BJ (cell line): ENCODE measurements at regions not wholly inside any gene's neighbourhood (a gene's known extent, or its start where the extent isn't known, plus 50 kb on each side); places are given as distances from the start of the nearest gene placed in this dataset.

ENCODE experiments used
- CTCF ChIA-PET: fragments of 350-600 bp; formaldehyde crosslinking; extraction: SDS; loops from one replicate; lab custom pipeline; 2021; ENCODE audit warnings: antibody characterized with exemption, inconsistent platforms; lab: Yijun Ruan, JAX
- POLR2A ChIA-PET: fragments of 300-600 bp; sonication (Branson Sonifier 250); formaldehyde crosslinking; extraction: SDS; loops from one replicate; lab custom pipeline; 2021; ENCODE audit warnings: antibody characterized with exemption; lab: Charles Lee
- DNase-seq: peaks from one replicate; pipeline ENCODE4 v3.0.0-alpha.2; 2011; ENCODE audit warnings: low read depth
- H3K27me3 ChIP-seq: 2 replicates; pipeline ENCODE4 v1.6.0; 2011; ENCODE audit warnings: low read length; ENCODE audit not compliant: control insufficient read depth, insufficient read depth
- H3K36me3 ChIP-seq: 2 replicates; pipeline ENCODE4 v1.5.1; 2011; ENCODE audit warnings: low read length; ENCODE audit not compliant: control insufficient read depth, insufficient read depth
- H3K4me3 ChIP-seq: 2 replicates; pipeline ENCODE4 v1.5.1; 2011; ENCODE audit warnings: low read depth, mild to moderate bottlenecking, control low read depth, low read length
- TF ChIP-seq, protein P1 (sequence below): IDR thresholded peaks from 2 replicates; pipeline ENCODE4 v1.5.1; 2011; ENCODE audit warnings: low read depth, mild to moderate bottlenecking, control low read depth, inconsistent platforms, low read length, moderate library complexity; ENCODE audit not compliant: insufficient read depth

DNA sequence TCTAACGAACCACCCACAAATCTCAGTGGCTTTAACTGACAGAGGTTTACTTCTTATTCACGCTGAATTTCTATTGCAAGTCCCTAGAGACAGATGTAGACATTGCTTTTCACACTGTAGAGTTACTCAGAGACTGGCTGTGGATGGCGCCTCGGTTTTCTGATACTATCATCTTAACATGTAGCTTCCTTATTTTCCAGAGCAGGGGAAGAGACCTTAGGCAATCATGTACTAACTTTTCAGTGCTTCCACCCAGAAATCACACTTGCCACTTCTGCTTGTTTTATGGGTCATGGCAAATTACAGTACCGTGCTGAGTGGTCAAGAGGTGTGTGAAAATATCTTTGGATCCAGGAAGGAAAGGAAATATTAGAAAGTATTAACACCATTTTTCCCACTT is 65.4 kb downstream of the MAF start:
- no peaks in the 10 kb centered on the region for H3K36me3 ChIP-seq
- TF ChIP-seq, protein P1, sequence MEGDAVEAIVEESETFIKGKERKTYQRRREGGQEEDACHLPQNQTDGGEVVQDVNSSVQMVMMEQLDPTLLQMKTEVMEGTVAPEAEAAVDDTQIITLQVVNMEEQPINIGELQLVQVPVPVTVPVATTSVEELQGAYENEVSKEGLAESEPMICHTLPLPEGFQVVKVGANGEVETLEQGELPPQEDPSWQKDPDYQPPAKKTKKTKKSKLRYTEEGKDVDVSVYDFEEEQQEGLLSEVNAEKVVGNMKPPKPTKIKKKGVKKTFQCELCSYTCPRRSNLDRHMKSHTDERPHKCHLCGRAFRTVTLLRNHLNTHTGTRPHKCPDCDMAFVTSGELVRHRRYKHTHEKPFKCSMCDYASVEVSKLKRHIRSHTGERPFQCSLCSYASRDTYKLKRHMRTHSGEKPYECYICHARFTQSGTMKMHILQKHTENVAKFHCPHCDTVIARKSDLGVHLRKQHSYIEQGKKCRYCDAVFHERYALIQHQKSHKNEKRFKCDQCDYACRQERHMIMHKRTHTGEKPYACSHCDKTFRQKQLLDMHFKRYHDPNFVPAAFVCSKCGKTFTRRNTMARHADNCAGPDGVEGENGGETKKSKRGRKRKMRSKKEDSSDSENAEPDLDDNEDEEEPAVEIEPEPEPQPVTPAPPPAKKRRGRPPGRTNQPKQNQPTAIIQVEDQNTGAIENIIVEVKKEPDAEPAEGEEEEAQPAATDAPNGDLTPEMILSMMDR = no peak
- no peaks in the 10 kb centered on the region for H3K27me3 ChIP-seq
- ChIA-PET POLR2A (no interaction called here), CTCF (no interaction called here)
- no peak overlapping the region for H3K4me3 ChIP-seq
- DNase-seq = no peak

DNA sequence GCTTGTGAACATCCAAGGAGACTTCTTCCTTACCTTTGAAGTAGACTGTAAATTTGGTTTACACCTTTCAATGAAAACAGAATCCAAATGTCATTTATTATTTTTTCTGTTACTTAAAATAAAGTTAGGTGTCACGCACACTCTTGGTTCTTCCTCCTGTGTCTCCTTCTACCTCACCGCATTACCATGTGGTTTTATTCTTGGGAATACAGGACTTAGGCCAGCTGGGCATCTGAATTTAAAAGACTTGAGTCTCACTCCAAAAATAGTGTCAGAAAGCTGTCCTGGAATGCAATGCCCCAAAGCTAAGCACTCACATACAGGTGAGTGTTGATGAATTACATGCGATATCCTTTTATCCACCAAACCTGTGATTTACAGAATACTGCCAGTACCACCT is 66.4 kb downstream of the MAF start:
- H3K27me3 ChIP-seq = no peaks in the 10 kb centered on the region
- ChIA-PET POLR2A (no interaction called here), CTCF (no interaction called here)
- no peak for DNase-seq
- TF ChIP-seq, protein P1 = no peak
- no peak overlapping the region for H3K4me3 ChIP-seq
- no peaks in the 10 kb centered on the region for H3K36me3 ChIP-seq

DNA sequence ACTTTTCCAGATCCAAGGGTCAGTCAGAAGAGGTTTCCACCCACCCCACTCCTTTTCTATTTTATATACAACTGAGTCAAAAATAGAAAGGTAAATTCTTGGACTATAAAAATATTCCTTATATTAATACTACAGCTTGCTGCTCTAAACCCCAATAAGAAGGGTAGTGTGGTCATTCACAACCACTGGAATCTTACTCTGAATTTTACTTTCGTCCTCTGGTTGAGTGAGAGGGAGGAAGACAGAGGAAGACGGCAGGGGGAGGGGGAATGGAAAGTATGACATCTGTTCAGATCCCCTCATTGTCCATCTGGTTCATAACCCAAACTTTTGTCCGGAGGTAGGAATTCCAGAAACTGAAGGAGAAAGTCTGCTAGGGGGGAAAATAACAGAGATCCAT is 67.2 kb downstream of the MAF start:
- Histone ChIP-seq H3K4me3 (no peak overlapping the region), H3K36me3 (no peaks in the 10 kb centered on the region), H3K27me3 (no peaks in the 10 kb centered on the region)
- DNase-seq = no peak
- ChIA-PET CTCF (no interaction called here), POLR2A (no interaction called here)
- TF ChIP-seq, protein P1 = no peak

DNA sequence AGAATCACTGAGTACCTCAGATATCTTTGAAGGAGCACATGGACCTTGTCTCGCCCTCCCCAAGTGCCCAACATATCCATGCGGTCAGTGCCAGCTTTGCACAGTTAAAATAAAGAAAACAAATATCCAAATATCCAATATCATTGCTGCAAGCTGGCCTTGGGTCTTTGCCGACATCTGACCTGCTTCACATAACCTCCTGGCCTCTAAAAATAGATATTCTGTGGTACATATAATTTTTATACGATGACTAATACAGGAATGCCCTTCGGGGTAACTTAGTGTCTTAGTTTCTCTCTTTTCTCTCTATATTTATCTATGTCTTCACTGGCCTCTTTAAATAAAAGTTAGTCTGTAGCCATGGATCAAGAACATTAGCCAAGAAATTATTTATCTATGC is 67.8 kb downstream of the MAF start:
- DNase-seq = no peak
- Histone ChIP-seq H3K4me3 (no peak overlapping the region), H3K27me3 (no peaks in the 10 kb centered on the region), H3K36me3 (no peaks in the 10 kb centered on the region)
- POLR2A ChIA-PET = no interaction called here
- TF ChIP-seq, protein P1 = no peak
- CTCF ChIA-PET = no interaction called here

DNA sequence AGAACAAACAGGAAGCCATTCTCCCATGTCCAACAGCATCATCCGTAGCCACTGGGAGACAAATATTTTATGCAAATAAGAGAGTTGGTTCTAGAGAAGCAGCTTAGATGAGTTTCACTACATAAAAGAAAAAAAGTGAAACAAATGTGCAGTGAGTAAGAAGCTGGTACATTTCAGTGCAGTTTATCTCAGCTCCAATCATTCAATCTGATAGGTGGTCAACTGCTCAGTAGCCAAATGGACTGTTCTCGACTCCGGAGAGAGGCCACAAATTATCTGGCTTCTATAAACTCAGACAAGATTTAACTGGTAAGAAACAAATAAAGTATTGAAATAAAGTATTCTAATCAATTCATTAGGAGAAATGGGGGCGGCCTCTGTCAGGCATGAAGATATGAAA is 68.3 kb downstream of the MAF start:
- Histone ChIP-seq H3K27me3 (no peaks in the 10 kb centered on the region), H3K4me3 (no peak overlapping the region), H3K36me3 (no peaks in the 10 kb centered on the region)
- POLR2A ChIA-PET = no interaction called here
- TF ChIP-seq, protein P1 = no peak
- no peak for DNase-seq
- CTCF ChIA-PET = no interaction called here
